ENCODE measurements at regions not wholly inside any gene's neighbourhood (a gene's known extent, or its start where the extent isn't known, plus 50 kb on each side); places are given as distances from the start of the nearest gene placed in this dataset.

DNA sequence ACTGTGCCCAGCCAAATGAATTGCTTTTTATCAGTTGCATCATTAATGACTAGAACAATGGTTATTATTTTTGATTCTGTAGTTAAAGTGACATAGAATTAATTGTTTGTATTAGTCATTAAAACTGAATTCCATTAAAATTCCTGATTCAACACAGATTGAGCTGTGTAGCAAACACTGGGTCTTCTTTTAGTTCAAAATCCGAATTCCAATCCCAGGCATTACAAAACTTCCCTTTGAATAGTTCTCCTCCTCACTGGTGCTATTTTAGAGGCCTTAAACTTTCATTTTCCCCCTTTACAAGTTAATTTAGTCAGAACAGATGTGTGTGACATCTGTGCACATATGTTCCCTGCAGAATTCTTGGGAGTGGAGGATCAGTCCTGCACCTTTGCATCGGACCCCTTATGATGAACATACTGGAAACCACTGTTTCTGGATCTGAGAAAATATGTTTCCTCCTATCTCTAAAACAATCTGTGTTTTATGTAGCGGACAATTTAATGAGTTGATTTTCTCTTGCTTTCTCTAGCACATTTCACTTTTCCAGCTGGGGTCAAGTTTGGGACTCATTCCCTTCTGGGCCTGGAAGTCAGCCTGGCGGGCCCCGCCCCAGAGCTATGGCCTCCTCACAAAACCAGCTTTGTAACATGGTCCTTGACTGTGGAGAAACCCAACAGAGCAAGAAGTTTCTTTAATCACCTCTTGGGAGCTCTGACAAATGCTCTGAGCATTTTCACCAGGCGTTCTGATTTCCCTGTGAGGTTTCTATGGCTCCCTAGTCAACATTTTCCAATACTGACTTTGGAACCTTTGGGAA, 87.9 kb upstream of the MAMDC2 start:
- DNase-seq = no peak

DNA sequence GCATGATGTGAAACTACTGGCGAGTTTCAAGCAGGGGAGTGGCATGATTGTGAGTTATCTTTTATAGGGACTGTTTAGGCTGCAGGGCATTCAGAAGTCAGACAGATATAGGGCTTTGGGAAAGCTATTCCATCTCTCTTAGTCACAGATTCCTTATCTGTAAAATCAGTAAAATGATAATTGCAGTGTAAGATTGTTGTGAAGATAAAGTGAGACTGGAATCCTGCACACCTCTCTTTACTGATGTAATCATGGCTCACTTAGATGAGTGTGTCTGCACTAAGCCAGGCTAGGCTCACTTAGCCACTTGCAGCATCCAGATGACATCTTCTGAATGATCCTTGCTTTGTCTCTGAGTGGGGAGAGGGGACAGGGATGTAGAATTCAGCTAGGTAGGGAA, 81.8 kb upstream of the MAMDC2 start:
- no peak for DNase-seq

DNA sequence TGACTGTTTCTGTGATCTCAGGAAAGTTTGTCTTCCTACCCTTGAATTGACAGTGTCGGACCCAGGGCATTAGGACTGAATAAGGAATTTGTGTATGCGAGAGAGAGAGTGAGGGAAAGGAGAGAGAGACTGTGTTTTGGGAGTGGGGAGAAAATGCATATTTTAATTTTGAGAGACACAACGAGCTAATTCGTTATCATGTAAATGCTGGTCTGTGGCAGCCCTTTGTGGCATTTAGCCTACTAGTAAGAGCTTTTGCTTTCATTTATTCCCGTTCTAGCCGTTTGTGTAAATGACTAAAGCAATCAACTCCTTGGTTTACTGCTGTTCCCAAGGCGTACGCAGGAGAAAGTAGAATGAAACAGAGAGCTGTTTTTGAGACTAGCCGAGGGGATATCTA, 79.8 kb upstream of the MAMDC2 start:
- DNase-seq = no peak

DNA sequence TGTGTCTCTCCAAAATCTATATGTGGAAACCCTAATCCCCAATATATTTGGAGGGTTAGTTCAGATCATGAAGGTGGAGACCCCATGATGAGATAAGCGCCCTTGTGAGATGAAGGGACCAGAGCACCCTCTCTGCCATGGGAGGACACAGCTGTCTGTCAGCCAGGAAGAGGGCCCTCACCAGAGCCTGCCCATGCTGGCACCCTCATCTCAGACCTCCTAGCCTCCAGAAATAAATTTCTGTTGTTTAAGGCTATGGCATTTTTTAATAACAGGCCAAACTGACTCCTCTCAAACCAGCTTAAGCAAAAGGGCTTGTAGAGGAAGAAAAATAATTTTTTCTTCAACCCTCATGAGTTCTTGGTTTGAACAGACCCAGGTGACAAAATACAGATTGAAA, 79.2 kb upstream of the MAMDC2 start:
- no peak for DNase-seq

DNA sequence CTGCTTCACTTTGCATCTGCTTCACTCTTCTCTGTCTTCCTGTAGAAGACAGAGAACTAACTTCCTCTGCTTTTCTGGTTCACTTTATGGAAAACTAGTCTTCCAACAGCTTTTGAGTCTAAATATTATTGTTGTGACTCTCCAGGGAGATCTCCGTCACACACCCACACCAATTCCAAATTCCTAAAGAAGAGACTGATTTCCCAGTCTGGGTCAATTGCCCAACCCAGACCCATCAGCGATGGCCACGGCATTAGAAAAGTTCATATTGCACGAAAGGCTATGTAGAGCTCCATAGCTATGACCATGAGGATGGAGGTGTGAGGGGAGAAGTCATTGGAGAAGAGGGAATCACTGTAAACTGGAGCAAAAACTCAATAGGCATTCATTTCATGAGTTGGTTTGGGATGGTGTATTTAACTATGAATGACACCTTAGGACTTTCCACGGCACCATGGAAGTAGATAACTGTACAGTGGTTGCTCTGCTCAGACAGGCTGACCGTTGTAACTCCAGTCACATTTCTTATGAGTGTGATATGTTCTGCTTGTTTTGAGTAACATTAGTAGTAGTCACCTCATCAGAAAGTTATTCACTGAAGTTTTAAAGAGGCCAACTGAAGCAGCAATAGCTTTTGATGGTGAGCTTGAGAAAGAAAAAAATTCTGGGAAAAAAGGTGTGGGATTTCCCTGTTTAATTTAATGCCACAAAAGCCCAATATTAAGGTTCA, 78.1 kb upstream of the MAMDC2 start:
- DNase-seq = no peak

DNA sequence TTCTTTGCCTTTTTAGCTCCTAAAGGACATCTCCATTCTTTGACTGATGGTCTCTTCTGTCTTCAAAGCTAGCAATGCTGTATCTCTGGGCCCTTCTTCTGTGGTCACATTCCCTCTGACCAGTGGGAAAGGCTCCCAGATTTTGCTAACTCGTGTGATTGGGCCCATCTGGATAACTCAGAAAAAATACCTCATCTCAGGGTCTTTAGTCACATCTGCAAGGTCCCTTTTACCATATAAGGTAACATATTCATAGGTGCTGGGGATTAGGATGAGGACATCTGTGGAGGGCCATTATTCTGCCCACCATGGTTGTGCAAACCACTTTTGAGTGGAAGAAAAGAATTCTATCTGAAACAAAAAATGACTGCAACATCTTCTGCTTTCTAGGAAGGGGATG, 76.3 kb upstream of the MAMDC2 start:
- DNase-seq = no peak

DNA sequence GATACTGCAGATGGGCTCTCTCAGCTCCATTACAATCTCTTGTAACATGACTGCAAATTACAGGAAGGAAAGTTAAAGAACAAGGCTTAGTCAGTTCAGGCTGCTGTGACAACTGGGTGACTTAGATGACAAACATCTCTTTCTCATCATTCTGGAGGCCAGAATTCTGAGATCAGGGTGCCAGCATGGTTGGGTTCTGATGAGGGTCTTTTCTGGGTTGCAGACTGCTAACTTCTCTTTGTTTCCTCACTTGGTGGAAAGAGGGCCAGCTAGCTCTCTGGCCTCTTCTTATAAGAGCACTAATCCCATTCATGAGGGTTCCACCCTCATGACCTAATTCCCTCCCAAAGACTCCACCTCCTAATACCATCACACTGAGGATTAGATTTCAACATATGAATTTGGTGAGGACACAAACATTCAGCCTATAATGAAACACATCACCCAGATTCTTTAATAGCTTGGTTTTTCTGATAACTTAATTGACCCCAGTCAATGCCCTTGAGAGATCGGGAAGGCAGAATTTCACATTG, 73.6 kb upstream of the MAMDC2 start:
- DNase-seq = no peak

DNA sequence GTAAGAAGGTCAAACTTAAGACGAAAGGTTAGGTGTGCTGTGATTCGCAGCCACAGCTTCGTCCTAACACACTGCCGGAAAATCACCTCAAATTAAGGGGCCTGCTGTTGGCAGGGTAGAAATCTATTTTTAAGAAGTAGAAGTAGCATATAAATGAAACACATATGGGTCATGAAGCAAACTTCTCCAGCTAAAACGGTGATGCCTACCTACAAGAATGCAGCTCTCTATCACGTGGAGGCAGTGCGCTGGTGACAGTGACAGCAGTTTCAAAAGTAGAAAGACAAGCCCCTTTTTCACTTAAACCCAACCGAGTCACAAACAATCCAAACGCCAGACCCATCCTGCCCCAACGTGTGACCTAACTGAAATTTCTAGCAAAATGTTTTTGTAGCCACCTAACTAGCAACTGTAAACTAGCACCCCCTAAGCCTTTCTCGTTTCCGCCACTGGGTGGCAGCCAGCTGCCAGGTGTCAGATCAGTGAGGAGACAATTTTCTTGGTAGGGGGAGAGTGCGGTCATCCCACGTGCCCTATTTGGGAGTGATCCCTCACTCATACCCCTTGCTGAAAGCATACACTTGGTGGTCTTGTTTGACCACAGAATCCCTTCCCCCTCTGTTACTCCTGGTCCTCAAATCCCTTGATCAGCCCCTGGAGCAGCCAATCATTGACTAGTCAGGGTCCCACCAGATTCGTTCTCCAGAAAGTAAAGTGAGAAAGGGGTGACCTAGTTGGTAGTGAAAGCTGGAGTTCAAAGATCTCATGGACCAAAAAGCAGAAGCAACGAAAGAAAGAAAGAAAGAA, 71.8 kb upstream of the MAMDC2 start:
- DNase-seq = peak; percentile 33

DNA sequence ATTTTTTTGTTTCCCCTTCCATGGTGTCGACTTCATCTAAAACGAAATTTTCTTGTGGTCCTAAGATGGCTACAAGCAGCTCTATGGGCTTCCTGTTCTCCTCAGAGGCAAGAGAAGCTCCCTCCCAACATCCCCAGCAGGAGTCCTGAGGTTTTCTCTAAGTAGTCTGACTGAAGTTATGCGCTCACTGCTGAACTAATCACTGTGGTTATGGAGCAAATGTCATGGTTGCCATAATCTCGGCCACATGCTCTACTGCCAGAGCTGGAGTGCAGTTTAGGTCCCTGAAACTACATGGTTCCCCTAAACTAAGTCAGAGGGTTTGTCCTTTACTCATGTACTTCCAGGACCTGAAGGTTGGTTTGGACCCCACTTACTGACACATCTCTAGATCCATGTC, 68.0 kb upstream of the MAMDC2 start:
- DNase-seq = no peak

DNA sequence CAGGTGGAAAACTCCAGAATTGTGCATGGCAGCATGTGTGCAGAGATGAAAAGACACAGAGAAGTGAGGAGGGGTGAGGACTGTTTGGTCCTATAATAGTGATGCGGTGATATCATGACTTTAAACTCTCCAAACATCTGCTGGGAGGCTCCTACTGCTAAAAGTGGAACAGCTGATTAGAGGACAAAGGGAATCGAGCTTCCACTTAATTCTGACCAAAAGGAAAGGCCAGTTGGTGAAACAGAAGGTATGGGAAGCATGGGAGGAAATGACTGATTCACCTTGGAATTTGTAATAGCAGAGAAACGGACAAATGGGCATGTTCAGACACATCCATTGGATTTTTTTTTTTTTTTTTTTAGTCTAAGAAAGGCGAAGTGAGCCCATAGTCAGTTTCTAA, 67.5 kb upstream of the MAMDC2 start:
- no peak for DNase-seq

DNA sequence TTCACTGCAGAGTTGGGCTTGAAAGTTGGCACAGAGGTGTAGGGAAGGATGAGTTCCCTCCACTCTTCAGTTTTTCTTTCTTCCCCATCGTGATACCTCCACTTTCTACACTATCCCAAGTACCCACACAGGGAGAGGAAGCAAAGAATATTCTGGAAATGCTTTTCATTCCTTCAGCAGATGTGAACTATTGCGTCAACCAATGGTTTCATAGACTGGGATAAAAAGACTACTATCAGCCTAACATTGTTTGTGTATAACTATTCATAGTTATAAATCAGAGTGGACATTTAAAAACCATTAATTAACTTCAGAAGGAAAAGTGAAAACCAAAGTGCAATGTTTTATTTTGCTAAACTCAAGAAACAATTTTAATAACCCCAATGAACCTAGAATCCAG, 63.6 kb upstream of the MAMDC2 start:
- no peak for DNase-seq

DNA sequence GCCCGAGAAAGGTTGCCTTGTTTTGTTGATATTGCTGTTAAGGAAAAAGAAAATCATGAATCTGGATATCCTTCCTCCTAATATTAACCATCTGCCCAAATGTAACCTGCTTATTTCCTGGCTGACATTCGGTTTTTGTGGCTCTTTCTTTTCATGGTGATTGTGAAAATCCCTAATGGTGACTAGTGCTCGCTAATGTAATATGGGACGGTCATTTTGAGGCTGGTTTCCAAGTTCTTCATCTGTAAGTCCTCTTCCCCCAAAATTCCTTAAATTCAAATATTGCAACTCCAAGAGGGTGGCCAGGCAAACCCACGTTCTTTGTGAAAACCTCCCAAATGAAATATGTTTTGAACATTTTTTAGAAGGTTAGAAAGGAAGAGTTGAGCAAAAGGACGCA, 63.1 kb upstream of the MAMDC2 start:
- no peak for DNase-seq

DNA sequence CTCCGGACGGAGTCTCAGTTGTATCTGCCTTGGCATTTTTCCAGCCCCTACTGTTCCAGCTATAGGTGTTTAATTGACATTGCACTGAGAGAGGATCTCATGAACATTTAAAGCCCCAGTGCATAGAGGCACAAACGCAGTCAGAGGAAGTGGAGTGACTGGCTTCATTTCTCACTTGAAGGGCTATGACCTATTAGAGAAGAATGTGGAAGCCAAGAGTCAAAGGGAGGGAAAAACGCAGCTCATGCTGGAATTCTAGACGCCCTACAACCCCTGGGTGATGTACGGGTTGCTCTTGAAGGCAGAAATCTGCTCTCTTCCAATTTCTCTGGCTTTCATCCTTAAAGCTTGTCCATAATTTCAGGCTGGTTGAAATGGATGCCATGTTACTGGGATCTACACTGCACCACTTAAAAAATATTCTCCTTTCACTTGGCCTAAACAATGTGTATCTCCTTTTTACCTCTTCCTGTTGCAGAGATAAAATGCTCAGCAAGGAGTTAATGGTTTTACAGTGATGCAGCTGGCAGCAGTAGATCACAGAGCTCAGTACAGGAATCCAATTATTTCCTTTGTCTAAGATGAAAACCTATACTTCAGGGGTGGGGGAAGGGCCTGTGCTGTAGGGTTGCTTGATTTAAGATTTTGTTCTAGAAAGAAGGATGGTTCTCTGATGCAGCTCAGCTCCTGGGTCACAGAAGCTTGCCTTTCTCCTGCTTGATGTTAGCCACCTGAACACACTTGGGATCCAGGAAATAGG, 61.8 kb upstream of the MAMDC2 start:
- DNase-seq = no peak

DNA sequence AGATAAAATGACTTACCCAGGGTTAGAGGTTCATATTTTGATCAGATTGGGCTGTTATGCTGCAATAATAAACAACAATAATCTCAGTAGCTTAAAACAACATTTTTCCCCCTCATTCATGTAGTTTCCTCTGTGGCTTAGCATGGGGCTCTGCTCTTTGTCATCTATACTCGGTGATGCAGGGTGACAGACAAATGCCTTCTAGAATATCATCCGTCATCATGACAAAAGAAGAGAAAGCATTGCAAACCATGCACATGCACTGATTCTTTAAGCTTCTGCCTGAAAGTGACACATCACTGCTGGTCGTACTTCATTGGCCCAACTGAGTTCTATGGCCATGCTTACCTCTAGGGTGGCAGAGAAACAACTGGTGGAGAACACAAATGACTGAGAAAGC, 58.8 kb upstream of the MAMDC2 start:
- DNase-seq = no peak

DNA sequence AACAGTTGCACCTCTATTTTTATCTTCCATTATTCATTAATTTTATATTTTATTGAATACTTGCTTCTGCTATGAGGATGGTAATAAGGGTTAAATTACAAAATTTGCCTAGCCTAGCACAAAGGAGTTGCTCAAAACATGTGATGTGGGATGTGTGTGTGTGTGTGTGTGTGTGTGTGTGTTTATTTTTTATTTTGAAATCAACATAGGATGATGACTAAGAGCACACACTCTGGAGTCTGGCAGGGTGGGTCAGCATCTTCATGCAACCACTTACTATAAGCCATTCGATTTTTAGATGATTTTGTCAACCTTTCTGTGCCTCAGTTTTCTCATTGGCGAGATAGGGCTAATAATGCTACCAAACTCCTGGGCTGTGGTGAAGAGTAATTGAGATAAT, 57.7 kb upstream of the MAMDC2 start:
- no peak for DNase-seq

DNA sequence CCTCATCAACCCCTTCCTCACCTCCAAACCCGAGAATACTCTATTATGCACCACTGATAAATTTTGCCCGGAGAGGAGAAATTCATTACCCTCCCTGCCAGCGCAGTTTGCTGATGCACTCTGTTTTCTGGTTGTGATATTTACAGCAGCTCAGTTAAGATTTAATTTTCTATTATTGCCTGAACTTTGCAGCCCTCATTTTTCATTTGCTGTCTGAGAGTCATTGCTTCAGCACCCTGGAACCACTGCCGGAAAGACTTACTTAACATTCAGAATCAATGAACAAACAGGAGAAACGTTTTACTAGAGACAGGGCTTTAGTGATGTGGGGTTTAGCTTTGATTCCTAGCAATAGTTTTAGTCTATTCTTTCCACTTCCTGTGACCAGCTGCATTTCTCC, 56.7 kb upstream of the MAMDC2 start:
- no peak for DNase-seq

DNA sequence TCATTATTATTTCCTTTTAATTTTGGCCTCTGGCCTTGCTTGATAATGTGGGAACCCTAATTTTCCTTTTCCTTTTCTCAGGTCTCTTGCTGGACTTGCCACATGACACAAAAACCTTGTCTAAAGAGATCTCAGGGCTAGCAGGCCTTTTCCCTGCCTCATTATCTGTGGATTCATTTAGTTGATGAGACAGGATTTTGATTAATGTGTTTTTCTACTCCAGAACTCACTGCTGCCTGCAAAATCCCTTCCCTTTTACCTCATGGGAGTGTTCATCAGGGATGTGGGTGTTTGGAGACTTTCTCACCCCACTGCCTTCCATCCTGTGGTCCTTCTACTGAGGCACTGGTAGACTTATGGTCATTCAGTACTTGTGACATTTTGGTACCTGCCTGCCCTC, 56.2 kb upstream of the MAMDC2 start:
- DNase-seq = no peak

DNA sequence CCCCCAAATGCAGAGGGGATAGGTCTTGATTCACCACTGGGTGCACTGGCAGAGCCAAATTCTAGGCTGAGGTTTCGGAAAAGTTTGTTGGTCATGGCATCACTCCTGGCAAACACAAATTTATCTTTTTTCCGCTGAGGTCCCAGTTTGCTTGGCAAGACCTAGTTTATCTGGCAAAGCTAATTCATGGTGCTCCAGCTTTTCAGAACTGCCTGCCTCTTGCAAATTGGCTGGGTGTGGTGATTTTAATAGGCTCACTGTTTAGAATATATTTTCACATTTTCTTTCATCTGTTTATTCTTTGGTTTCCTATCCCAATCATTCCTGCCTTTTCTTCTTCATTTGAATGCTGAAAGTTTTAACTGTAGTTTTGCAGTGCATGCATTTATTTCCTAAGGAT, 50.5 kb upstream of the MAMDC2 start:
- DNase-seq = no peak

Data from activated CD8-positive, alpha-beta memory T cell treated with anti-CD3 and anti-CD28 coated beads, Interleukin-2, amount 50 U/mL, for 4 hours (primary cell).